ENCODE measurements at regions not wholly inside any gene's neighbourhood (a gene's known extent, or its start where the extent isn't known, plus 50 kb on each side); places are given as distances from the start of the nearest gene placed in this dataset.

GRCh38 chr3:178318941-178319816 lies 217.1 kb upstream of the KCNMB2 start:
- ChIA-PET POLR2A (ENCODE audit: partially characterized antibody) (no interaction called here), CTCF (ENCODE audit: partially characterized antibody) (interaction anchor here (0.6 to 3.1 kb wide), 3 partner anchors 13 to 67 kb away, joined by 6 to 9 read pairs (median 9); no protein-coding TSS in a partner anchor)
- Histone ChIP-seq H3K27me3 (replicated peaks in 1 of 4; ENCODE audit: control insufficient read depth in 3 of 4, extremely low read depth in 1 of 4, insufficient read depth in 3 of 4, low read length in 3 of 4) (no peaks in the 10 kb centered on the region), H2BK5ac (ENCODE audit: low read depth, low read length) (no peak overlapping the region), H3K4me3 (ENCODE audit: extremely low read depth in 1 of 4, insufficient read depth in 2 of 4, low read depth in 3 of 4, low read length in 4 of 4) (no peak overlapping the region), H3K23me2 (ENCODE audit: low read depth, low read length) (no peaks in the 10 kb centered on the region), H4K91ac (replicated peaks; ENCODE audit: insufficient read length, low read length) (no peak overlapping the region), H3K4me2 (ENCODE audit: insufficient read depth in 1 of 2, low read depth in 2 of 2, low read length in 2 of 2) (no peak overlapping the region), H4K20me1 (replicated peaks in 1 of 2; ENCODE audit: control insufficient read depth in 1 of 2, insufficient read depth in 2 of 2, low read length in 2 of 2) (no peaks in the 10 kb centered on the region), H2BK120ac (replicated peaks; ENCODE audit: low read depth, low read length) (no peak overlapping the region), H2AK5ac (ENCODE audit: low read depth, low read length) (no peak overlapping the region), H3K36me3 (ENCODE audit: control insufficient read depth in 2 of 4, insufficient read depth in 4 of 4, low read length in 3 of 4) (no peaks in the 10 kb centered on the region), H4K8ac (ENCODE audit: extremely low read depth, insufficient read depth, low read length) (no peak overlapping the region), H3K23ac (ENCODE audit: insufficient read length) (no peak overlapping the region), H3K4ac (replicated peaks; ENCODE audit: insufficient read length, low read depth, low read length) (no peak overlapping the region), H3K4me1 (replicated peaks in 1 of 4; ENCODE audit: control insufficient read depth in 3 of 4, insufficient read depth in 4 of 4, low read length in 3 of 4) (peaks cover 0 to 8% (median 1%) of the 10 kb centered on the region in 4 experiments; a peak in 2 of 7 replicates), H4K5ac (ENCODE audit: insufficient read length, low read depth, low read length) (no peak overlapping the region), H2BK12ac (ENCODE audit: low read depth, low read length) (no peak overlapping the region), H3K79me2 (ENCODE audit: control insufficient read depth in 1 of 2, insufficient read depth in 2 of 2, low read length in 2 of 2) (no peaks in the 10 kb centered on the region), H2AFZ (ENCODE audit: low read length) (no peak overlapping the region), H3K18ac (ENCODE audit: extremely low read depth, low read length) (no peak overlapping the region), H3K27ac (ENCODE audit: low read depth, low read length) (no peak overlapping the region), H2BK20ac (ENCODE audit: low read length) (no peak overlapping the region), H3K56ac (replicated peaks; ENCODE audit: insufficient read length, low read depth, low read length) (no peak overlapping the region), H3K14ac (ENCODE audit: insufficient read length) (no peak overlapping the region), H2BK15ac (ENCODE audit: low read length) (no peak overlapping the region), H3K79me1 (ENCODE audit: low read depth, low read length) (no peaks in the 10 kb centered on the region), H3K9me3 (ENCODE audit: insufficient read depth in 2 of 2, low read depth in 1 of 2, low read length in 1 of 2) (no peaks in the 10 kb centered on the region), H3K9ac (replicated peaks in 1 of 4; ENCODE audit: extremely low read depth in 1 of 4, low read depth in 3 of 4, low read length in 3 of 4) (no peak overlapping the region)
- WGBS, 2 experiments (ENCODE audit: extremely low coverage in 1 of 2, insufficient coverage in 1 of 2, insufficient read length in 1 of 2, insufficient replicate concordance in 2 of 2, low coverage in 1 of 2, low lambda C conversion rate in 2 of 2, missing lambda C conversion rate in 1 of 2), result 76% methylated on average over 5 of the region's 5 CpGs; no CpG with 5 or more reads in 1 of the 2 experiments
- TF ChIP-seq RFX5 (IDR thresholded peaks at IDR 0.05; ENCODE audit: borderline replicate concordance, low read depth, low read length) (no peak), TBP (IDR thresholded peaks at IDR 0.05; ENCODE audit: low read depth, low read length) (no peak), CTCF (IDR thresholded peaks at IDR 0.05; ENCODE audit: control extremely low read depth in 1 of 3, insufficient read depth in 1 of 3, low read depth in 1 of 3, low read length in 3 of 3) (no peak), SRF (IDR thresholded peaks at IDR 0.05; ENCODE audit: low read depth, low read length) (no peak), GABPA (IDR thresholded peaks at IDR 0.05; ENCODE audit: borderline replicate concordance, insufficient read depth, low read length) (no peak), RAD21 (IDR thresholded peaks at IDR 0.05 in 1 of 2, conservative IDR thresholded peaks at IDR 0.05 in 1 of 2; ENCODE audit: low read depth in 2 of 2, low read length in 2 of 2) (no peak), SAP30 (IDR thresholded peaks at IDR 0.05; ENCODE audit: insufficient read depth, insufficient replicate concordance, low read length) (no peak), SIN3A (conservative IDR thresholded peaks at IDR 0.05 in 1 of 2, IDR thresholded peaks at IDR 0.05 in 1 of 2; ENCODE audit: low read depth in 1 of 2, low read length in 2 of 2) (no peak), SP1 (IDR thresholded peaks at IDR 0.05; ENCODE audit: low read depth, low read length) (no peak)
- FAIRE-seq, result no peak
- no peak for DNase-seq (ENCODE audit: low read depth in 1 of 2, low spot score in 2 of 2)
